ENCODE measurements at regions not wholly inside any gene's neighbourhood (a gene's known extent, or its start where the extent isn't known, plus 50 kb on each side); places are given as distances from the start of the nearest gene placed in this dataset.
"Not testable (repeated sequence)": the region's sequence is repeated elsewhere in the genome, so short reads cannot be mapped to it uniquely, and the experiment has no call there.

- no peak for DNase-seq (ENCODE audit: low spot score, unreplicated experiment)
- H3K36me3 Mint-ChIP-seq (ENCODE audit: insufficient read depth): no peaks in the 10 kb centered on the region
Measured at GRCh38 chr6:51112731-51113130, 294.1 kb downstream of the TFAP2B start.

DNA sequence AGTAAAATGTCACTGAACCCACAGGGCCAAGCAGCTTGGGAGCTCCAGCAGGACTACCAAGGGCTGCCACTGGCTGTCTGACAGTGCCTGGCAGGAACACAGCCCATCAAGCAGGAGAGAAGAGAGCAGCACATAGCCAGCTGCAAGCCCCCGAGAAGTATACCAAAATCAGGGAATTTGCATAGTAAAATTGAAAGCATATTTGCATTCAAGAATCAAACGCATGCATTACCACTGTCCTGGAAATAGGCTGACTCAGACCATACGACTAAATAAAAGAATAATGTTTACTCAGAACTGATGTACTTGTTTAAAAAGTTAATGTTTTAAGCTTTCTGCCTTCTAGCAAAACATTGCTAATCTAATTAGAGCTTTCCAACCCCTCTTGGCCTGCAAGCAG, 298.1 kb downstream of the TFAP2B start:
- peaks cover 5% of the 10 kb centered on the region for H3K27me3 Mint-ChIP-seq
- no peaks in the 10 kb centered on the region for H3K36me3 Mint-ChIP-seq (ENCODE audit: insufficient read depth)
- no peaks in the 10 kb centered on the region for H3K9me3 Mint-ChIP-seq (ENCODE audit: low read depth)
- no peak for TF ChIP-seq CTCF (IDR thresholded peaks at IDR 0.05; ENCODE audit: unreplicated experiment)
- H3K4me3 Mint-ChIP-seq (ENCODE audit: low read depth): no peak overlapping the region
- peaks cover 9% of the 10 kb centered on the region for H3K4me1 Mint-ChIP-seq (ENCODE audit: low read depth)
- H3K27ac Mint-ChIP-seq: no peak overlapping the region
- no peak for DNase-seq (ENCODE audit: low spot score, unreplicated experiment)

More at GRCh38 chr6:51112731-51113130, 294.1 kb downstream of the TFAP2B start:
- no peak overlapping the region for H3K27ac Mint-ChIP-seq
- H3K4me1 Mint-ChIP-seq (ENCODE audit: low read depth): peaks cover 9% of the 10 kb centered on the region
- H3K9me3 Mint-ChIP-seq (ENCODE audit: low read depth): no peaks in the 10 kb centered on the region
- no peak for TF ChIP-seq CTCF (IDR thresholded peaks at IDR 0.05; ENCODE audit: unreplicated experiment)
- H3K4me3 Mint-ChIP-seq (ENCODE audit: low read depth): no peak overlapping the region
- peaks cover 5% of the 10 kb centered on the region for H3K27me3 Mint-ChIP-seq

- Mint-ChIP-seq H3K4me1 (ENCODE audit: low read depth) (peaks cover 2% of the 10 kb centered on the region), H3K9me3 (ENCODE audit: low read depth) (peaks cover 6% of the 10 kb centered on the region), H3K36me3 (ENCODE audit: insufficient read depth) (no peaks in the 10 kb centered on the region), H3K4me3 (ENCODE audit: low read depth) (no peak overlapping the region), H3K27ac (no peak overlapping the region), H3K27me3 (peaks cover 5% of the 10 kb centered on the region)
- no peak for DNase-seq (ENCODE audit: low spot score, unreplicated experiment)
- TF ChIP-seq CTCF (IDR thresholded peaks at IDR 0.05; ENCODE audit: unreplicated experiment): no peak
Measured at GRCh38 chr6:51118792-51119191, 300.1 kb downstream of the TFAP2B start.

GRCh38 chr6:51120016-51120415, 301.3 kb downstream of the TFAP2B start:
- TF ChIP-seq CTCF (IDR thresholded peaks at IDR 0.05; ENCODE audit: unreplicated experiment): no peak
- H3K4me1 Mint-ChIP-seq (ENCODE audit: low read depth): peaks cover 2% of the 10 kb centered on the region
- no peak overlapping the region for H3K4me3 Mint-ChIP-seq (ENCODE audit: low read depth)
- peaks cover 5% of the 10 kb centered on the region for H3K27me3 Mint-ChIP-seq
- no peak overlapping the region for H3K27ac Mint-ChIP-seq
- DNase-seq (ENCODE audit: low spot score, unreplicated experiment): no peak
- H3K9me3 Mint-ChIP-seq (ENCODE audit: low read depth): peaks cover 6% of the 10 kb centered on the region
- H3K36me3 Mint-ChIP-seq (ENCODE audit: insufficient read depth): no peaks in the 10 kb centered on the region

DNA sequence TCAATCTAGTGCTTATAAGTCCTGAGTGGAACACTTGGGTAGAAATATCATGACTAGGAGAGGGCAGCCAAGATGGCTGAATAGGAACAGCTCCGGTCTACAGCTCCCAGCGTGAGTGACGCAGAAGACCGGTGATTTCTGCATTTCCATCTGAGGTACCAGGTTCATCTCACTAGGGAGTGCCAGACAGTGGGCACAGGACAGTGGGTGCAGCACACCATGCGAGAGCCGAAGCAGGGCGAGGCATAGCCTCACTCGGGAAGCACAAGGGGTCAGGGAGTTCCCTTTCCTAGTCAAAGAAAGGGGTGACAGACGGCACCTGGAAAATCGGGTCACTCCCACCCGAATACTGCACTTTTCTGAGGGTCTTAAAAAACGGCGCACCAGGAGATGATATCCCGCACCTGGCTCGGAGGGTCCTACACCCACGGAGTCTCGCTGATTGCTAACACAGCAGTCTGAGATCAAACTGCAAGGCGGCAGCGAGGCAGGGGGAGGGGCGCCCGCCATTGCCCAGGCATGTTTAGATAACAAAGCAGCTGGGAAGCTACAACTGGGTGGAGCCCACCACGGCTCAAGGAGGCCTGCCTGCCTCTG, 302.8 kb downstream of the TFAP2B start:
- H3K4me1 Mint-ChIP-seq (ENCODE audit: low read depth); H3K36me3 Mint-ChIP-seq (ENCODE audit: insufficient read depth); H3K27me3 Mint-ChIP-seq; H3K9me3 Mint-ChIP-seq (ENCODE audit: low read depth); H3K27ac Mint-ChIP-seq; H3K4me3 Mint-ChIP-seq (ENCODE audit: low read depth); DNase-seq (ENCODE audit: low spot score, unreplicated experiment): not testable (repeated sequence)

DNA sequence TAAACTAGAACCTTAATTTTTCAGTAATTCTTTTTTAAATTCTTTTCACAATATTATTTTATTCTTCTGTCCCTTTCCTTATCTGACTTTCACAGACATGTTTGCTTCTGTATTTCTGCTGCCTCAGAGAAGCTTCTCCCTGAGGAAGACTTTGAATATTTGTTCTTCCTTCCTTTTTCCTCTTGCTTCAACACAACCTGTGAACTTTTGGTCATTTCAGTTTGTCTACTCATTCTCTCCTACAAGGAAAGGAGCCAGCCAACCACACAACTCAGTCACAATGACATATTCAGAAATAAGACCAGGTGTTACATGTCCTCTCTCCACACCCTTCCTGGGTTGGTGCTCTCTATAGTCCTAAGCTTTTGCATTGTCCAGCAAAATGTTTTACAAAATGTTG, 310.4 kb downstream of the TFAP2B start:
- H3K27me3 Mint-ChIP-seq: no peaks in the 10 kb centered on the region
- H3K9me3 Mint-ChIP-seq (ENCODE audit: low read depth): peaks cover 14% of the 10 kb centered on the region
- DNase-seq (ENCODE audit: low spot score, unreplicated experiment): no peak
- no peaks in the 10 kb centered on the region for H3K36me3 Mint-ChIP-seq (ENCODE audit: insufficient read depth)
- H3K27ac Mint-ChIP-seq: no peak overlapping the region
- H3K4me1 Mint-ChIP-seq (ENCODE audit: low read depth): no peaks in the 10 kb centered on the region
- no peak for TF ChIP-seq CTCF (IDR thresholded peaks at IDR 0.05; ENCODE audit: unreplicated experiment)
- H3K4me3 Mint-ChIP-seq (ENCODE audit: low read depth): no peak overlapping the region
